Right atrium auricular region (tissue), 2 donors: ENCODE measurements at regions not wholly inside any gene's neighbourhood (a gene's known extent, or its start where the extent isn't known, plus 50 kb on each side); places are given as distances from the start of the nearest gene placed in this dataset.
A peak's percentile ranks its signal among the peaks of the same experiment; 100 is the strongest.

Experiments used
- DNase-seq: peaks from one replicate; pipeline ENCODE4 v3.0.0-alpha.2; 2019; ENCODE audit warnings: low spot score
- H3K27ac ChIP-seq, 2 donors: fragments of 200-600 bp; sonication (generic); 1 replicate in 1 of 2; 2 replicates in 1 of 2; pipeline ENCODE4 v1.5.1; 2016 to 2019
- H3K27me3 ChIP-seq, 2 donors: fragments of 200-600 bp; sonication (generic); one replicate each; pipeline versions ENCODE4 v1.5.1 to v1.6.0; 2017 to 2019
- H3K36me3 ChIP-seq: fragments of 200-600 bp; sonication (generic); one replicate; pipeline ENCODE4 v1.5.1; 2016
- H3K4me1 ChIP-seq, 2 donors: fragments of 200-600 bp; sonication (generic); one replicate each; pipeline versions ENCODE4 v1.5.1 to v1.6.0; 2017 to 2019
- H3K4me3 ChIP-seq, 2 donors: fragments of 200-600 bp; sonication (generic); 1 replicate in 1 of 2; 2 replicates in 1 of 2; pipeline ENCODE4 v1.5.1; 2017 to 2019; ENCODE audit warnings: mild to moderate bottlenecking in 1 of 2, moderate library complexity in 1 of 2
- H3K9me3 ChIP-seq, 2 donors: fragments of 200-600 bp; sonication (generic); one replicate each; pipeline ENCODE4 v1.5.1; 2019
- TF ChIP-seq, protein P1 (sequence below), 2 donors: fragments of 200-600 bp; sonication (generic); IDR thresholded peaks; one replicate each; pipeline ENCODE4 v1.5.1; 2019; ENCODE audit warnings: antibody characterized with exemption in 2 of 2

GRCh38 chr15:70469182-70469581 lies 294.2 kb downstream of the UACA start:
- no peak for DNase-seq
- H3K27me3 ChIP-seq, result no peaks in the 10 kb centered on the region
- H3K9me3 ChIP-seq, result no peaks in the 10 kb centered on the region
- H3K27ac ChIP-seq, result no peak overlapping the region
- H3K4me3 ChIP-seq, result no peak overlapping the region
- H3K4me1 ChIP-seq, result peaks cover 0 to 5% of the 10 kb centered on the region in 2 donors
- no peaks in the 10 kb centered on the region for H3K36me3 ChIP-seq
- TF ChIP-seq, protein P1, sequence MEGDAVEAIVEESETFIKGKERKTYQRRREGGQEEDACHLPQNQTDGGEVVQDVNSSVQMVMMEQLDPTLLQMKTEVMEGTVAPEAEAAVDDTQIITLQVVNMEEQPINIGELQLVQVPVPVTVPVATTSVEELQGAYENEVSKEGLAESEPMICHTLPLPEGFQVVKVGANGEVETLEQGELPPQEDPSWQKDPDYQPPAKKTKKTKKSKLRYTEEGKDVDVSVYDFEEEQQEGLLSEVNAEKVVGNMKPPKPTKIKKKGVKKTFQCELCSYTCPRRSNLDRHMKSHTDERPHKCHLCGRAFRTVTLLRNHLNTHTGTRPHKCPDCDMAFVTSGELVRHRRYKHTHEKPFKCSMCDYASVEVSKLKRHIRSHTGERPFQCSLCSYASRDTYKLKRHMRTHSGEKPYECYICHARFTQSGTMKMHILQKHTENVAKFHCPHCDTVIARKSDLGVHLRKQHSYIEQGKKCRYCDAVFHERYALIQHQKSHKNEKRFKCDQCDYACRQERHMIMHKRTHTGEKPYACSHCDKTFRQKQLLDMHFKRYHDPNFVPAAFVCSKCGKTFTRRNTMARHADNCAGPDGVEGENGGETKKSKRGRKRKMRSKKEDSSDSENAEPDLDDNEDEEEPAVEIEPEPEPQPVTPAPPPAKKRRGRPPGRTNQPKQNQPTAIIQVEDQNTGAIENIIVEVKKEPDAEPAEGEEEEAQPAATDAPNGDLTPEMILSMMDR (IDR thresholded peaks at IDR 0.05), result no peak

- no peaks in the 10 kb centered on the region for H3K9me3 ChIP-seq
- H3K27ac ChIP-seq, result no peak overlapping the region
- no peaks in the 10 kb centered on the region for H3K4me1 ChIP-seq
- no peaks in the 10 kb centered on the region for H3K27me3 ChIP-seq
- TF ChIP-seq, protein P1 (IDR thresholded peaks at IDR 0.05), result peak; percentile 21 to 65
- no peak for DNase-seq
- H3K4me3 ChIP-seq, result no peak overlapping the region
- no peaks in the 10 kb centered on the region for H3K36me3 ChIP-seq
These were observed 296.3 kb downstream of the UACA start for GRCh38 chr15:70466895-70467529.

DNA sequence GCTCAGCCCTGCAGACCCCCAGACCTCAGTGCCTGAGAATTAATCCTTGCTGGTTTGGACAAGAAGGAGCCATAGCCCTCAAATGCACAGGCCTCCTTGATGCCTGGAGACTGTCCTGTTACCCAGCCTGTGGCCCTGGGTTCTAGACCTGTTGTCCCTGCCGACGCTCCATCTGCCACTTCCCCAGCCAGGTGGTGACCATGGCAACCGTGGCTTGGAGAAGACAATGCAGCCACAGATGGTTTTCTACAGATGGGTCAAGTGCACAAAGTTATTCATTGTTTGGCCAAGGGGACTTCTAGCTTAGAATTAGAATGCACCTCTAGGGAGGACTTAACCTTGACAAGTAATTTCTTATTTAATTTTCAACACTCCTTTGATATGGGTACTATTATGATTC lies 297.1 kb downstream of the UACA start:
- Histone ChIP-seq H3K27me3 (no peaks in the 10 kb centered on the region), H3K36me3 (no peaks in the 10 kb centered on the region), H3K4me3 (no peak overlapping the region), H3K9me3 (no peaks in the 10 kb centered on the region), H3K4me1 (no peaks in the 10 kb centered on the region), H3K27ac (no peak overlapping the region)
- TF ChIP-seq, protein P1 (IDR thresholded peaks at IDR 0.05), result no peak
- no peak for DNase-seq

DNA sequence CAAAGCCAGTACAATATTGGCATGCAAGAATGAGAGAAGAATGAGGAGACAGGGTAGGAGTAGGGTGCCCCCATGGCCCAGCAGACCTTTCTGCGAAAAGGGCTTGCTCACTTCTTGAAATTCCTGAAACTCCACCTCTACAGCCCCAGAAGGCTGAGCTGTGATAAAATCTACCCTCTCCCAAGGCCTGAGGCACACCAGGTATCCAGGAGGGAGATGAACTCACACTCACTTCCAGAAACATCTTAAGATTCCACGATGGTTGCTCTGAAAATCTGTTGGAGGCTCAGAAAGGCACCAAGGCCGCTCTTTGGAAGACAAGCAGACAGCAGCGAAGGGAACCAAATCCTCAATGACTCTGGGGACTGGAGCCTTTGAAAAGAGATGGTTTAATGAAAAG lies 297.5 kb downstream of the UACA start:
- Histone ChIP-seq H3K27ac (no peak overlapping the region), H3K9me3 (no peaks in the 10 kb centered on the region), H3K36me3 (no peaks in the 10 kb centered on the region), H3K4me3 (no peak overlapping the region), H3K4me1 (no peaks in the 10 kb centered on the region), H3K27me3 (no peaks in the 10 kb centered on the region)
- TF ChIP-seq, protein P1 (IDR thresholded peaks at IDR 0.05), result no peak
- no peak for DNase-seq

DNA sequence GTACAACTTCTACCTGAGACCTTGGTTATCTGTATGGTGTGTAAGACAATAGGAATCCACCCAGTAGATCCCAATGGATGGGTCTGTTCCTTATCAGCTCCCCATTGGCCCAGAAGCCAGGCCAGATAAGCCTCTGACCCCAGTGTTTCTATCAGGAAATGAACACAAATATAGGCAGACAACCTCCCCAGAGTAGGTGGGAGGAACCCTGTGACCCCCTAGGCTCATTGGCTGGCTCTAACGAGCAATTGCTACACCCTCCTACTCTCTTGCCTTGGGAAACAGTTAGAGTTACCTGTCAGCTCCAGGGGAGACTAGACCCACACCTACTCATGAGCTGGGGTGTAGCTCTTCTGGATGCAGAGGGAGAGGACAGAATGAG lies 299.9 kb downstream of the UACA start:
- H3K27me3 ChIP-seq, result no peaks in the 10 kb centered on the region
- no peaks in the 10 kb centered on the region for H3K9me3 ChIP-seq
- no peaks in the 10 kb centered on the region for H3K4me1 ChIP-seq
- no peak overlapping the region for H3K27ac ChIP-seq
- no peak for DNase-seq
- TF ChIP-seq, protein P1 (IDR thresholded peaks at IDR 0.05), result no peak
- no peaks in the 10 kb centered on the region for H3K36me3 ChIP-seq
- no peak overlapping the region for H3K4me3 ChIP-seq

DNA sequence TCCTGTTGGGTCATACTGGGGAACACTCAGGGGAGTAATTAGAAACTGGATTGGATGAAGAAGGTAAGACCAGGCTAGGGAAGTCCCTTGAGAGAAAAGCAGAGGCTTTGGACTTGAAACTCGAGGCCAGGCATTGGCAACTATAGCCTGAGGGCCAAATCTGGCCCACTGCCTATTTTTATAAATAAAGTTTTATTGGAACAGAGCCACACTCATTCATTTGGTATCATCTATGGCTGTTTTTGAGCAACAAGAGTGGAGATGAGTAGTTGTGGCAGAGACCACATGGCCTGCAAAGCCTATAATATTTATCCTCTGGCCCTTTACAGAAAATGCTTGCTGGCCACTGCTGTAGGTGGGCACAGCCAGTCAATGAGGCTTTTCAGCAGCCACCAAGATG lies 301.4 kb downstream of the UACA start:
- Histone ChIP-seq H3K9me3 (no peaks in the 10 kb centered on the region), H3K4me1 (no peaks in the 10 kb centered on the region), H3K27ac (no peak overlapping the region), H3K27me3 (no peaks in the 10 kb centered on the region), H3K4me3 (no peak overlapping the region), H3K36me3 (no peaks in the 10 kb centered on the region)
- TF ChIP-seq, protein P1 (IDR thresholded peaks at IDR 0.05), result no peak
- no peak for DNase-seq
